Esophagus squamous epithelium (tissue), 5 donors: ENCODE measurements at regions not wholly inside any gene's neighbourhood (a gene's known extent, or its start where the extent isn't known, plus 50 kb on each side); places are given as distances from the start of the nearest gene placed in this dataset.

Source experiments
- DNase-seq: peaks from one replicate; lab custom pipeline; 2025; lab: John Stamatoyannopoulos, UW
- H3K27ac ChIP-seq, 4 donors: fragments of 200-600 bp; sonication (generic); one replicate each; pipeline ENCODE4 v1.5.1; 2016 to 2019; ENCODE audit warnings: mild to moderate bottlenecking in 1 of 4
- H3K27me3 ChIP-seq, 4 donors: fragments of 200-600 bp; sonication (generic); 1 replicate in 3 of 4; 2 replicates in 1 of 4; pipeline versions ENCODE4 v1.5.1 to v1.6.0; 2017 to 2021; ENCODE audit warnings: antibody characterized with exemption in 1 of 4
- H3K36me3 ChIP-seq, 3 donors: fragments of 200-600 bp; sonication (generic); one replicate each; pipeline ENCODE4 v1.5.1; 2016 to 2019
- H3K4me1 ChIP-seq, 3 donors: fragments of 200-600 bp; sonication (generic); one replicate each; pipeline ENCODE4 v1.5.1; 2017 to 2019
- H3K4me3 ChIP-seq, 4 donors: fragments of 200-600 bp; sonication (generic); 1 replicate in 3 of 4; 2 replicates in 1 of 4; pipeline ENCODE4 v1.5.1; 2016 to 2019; ENCODE audit warnings: mild to moderate bottlenecking in 2 of 4, moderate library complexity in 1 of 4
- H3K9me3 ChIP-seq, 3 donors: fragments of 200-600 bp; sonication (generic); one replicate each; pipeline ENCODE4 v1.5.1; 2016 to 2019
- POLR2A ChIP-seq, 4 donors: fragments of 450-650 bp; IDR thresholded peaks; one replicate each; pipeline ENCODE4 v1.6.1; 2017; ENCODE audit warnings: antibody characterized with exemption in 4 of 4, mild to moderate bottlenecking in 4 of 4, moderate library complexity in 3 of 4
- WGBS, 2 donors: methylation state at CpG; one replicate each; pipeline ENCODE4 v1.1.5; 2018; 5-methylcytosine and 5-hydroxymethylcytosine counted together
- intact Hi-C: fragments of 100-400 bp; cut with DNase I; formaldehyde crosslinking; loops from one replicate; pipeline ENCODE4 v1.15.0; 2022
- TF ChIP-seq, protein P1 (sequence below), 6 experiments: fragments of 450-650 bp in 4 of 6; fragments of 200-600 bp in 2 of 6; sonication (generic) in 2 of 6; IDR thresholded peaks; one replicate each; pipeline ENCODE4 v1.5.1; 2016 to 2019; ENCODE audit warnings: antibody characterized with exemption in 6 of 6, mild to moderate bottlenecking in 4 of 6, moderate library complexity in 4 of 6
- donor health status: DM: yes; HTN: yes; CAD: no.

DNA sequence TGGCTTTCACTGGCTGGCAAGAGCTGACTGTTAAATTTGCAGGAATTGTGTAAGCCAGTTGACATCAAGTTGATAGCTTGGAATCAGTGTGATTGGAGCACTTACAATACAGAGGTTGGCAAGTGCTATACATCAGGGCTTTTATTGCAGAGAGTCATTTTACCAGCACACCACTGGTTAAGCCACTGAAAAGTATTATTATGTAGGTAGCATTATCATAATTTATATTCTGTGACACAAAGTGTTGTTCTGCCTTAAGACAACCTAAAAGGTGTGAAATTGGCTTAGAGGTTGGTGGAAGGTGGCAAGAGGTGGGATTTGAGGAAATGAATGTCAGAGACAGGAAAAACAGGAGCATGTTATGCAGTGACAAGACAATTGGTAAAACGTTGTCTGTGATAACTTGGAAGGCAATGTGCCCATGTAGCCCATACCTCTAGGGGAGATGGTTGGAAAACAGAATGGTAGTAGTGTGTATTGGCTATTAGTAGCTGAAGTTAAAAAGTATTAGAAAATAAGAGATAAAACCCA lies 172.9 kb upstream of the PRICKLE1 start:
- H3K9me3 ChIP-seq = no peaks in the 10 kb centered on the region
- H3K27ac ChIP-seq = no peak overlapping the region
- no peaks in the 10 kb centered on the region for H3K36me3 ChIP-seq
- 10 to 25% methylated on average over 1 of the region's 1 CpG for WGBS, 2 donors
- no peak for TF ChIP-seq POLR2A (IDR thresholded peaks at IDR 0.05)
- TF ChIP-seq, protein P1, sequence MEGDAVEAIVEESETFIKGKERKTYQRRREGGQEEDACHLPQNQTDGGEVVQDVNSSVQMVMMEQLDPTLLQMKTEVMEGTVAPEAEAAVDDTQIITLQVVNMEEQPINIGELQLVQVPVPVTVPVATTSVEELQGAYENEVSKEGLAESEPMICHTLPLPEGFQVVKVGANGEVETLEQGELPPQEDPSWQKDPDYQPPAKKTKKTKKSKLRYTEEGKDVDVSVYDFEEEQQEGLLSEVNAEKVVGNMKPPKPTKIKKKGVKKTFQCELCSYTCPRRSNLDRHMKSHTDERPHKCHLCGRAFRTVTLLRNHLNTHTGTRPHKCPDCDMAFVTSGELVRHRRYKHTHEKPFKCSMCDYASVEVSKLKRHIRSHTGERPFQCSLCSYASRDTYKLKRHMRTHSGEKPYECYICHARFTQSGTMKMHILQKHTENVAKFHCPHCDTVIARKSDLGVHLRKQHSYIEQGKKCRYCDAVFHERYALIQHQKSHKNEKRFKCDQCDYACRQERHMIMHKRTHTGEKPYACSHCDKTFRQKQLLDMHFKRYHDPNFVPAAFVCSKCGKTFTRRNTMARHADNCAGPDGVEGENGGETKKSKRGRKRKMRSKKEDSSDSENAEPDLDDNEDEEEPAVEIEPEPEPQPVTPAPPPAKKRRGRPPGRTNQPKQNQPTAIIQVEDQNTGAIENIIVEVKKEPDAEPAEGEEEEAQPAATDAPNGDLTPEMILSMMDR (IDR thresholded peaks at IDR 0.05) = no peak
- no peak for DNase-seq
- intact Hi-C loops = no loop called here
- H3K4me3 ChIP-seq = no peak overlapping the region
- no peaks in the 10 kb centered on the region for H3K27me3 ChIP-seq
- peaks cover 3 to 33% (median 8%) of the 10 kb centered on the region in 3 donors for H3K4me1 ChIP-seq

DNA sequence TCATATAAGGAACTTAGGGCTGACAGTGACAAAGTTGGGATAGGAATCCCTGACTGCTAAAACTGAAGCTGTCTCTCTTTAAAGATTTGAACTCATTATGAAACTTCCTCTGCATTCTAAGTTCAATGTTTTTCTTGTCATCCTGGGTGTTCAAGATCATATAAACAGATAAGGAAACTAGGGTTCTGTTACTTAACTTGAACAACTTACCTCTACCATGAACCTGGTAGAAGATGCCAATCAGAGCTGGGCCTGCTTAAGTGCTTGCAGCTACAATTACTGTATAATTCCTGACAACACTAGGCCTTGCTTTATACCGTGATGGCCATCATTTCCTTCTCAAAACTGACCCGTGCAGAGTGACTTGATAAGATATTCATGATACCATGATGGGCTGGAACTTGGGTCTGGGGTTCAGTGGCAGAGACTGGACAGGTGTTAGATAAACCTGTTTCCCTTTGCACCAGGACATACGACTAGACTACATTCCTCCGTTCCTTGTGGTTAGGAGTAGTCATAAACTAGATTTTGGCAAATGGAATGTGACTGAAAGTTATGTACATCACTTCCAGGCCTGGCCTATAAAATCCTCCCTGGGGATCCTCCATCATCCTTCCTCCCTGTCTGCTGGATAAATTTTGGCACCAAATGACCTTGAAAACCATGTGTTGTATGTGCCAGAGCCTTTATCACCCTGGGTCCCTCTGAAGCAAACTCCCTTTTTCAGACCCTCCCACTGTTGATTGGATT lies 172.2 kb upstream of the PRICKLE1 start:
- 70 to 82% methylated on average over 3 to 4 of the region's 4 CpGs for WGBS, 2 donors
- Histone ChIP-seq H3K4me1 (peaks cover 3 to 39% (median 8%) of the 10 kb centered on the region in 3 donors), H3K27ac (no peak overlapping the region), H3K36me3 (no peaks in the 10 kb centered on the region), H3K4me3 (no peak overlapping the region), H3K9me3 (no peaks in the 10 kb centered on the region), H3K27me3 (no peaks in the 10 kb centered on the region)
- TF ChIP-seq, protein P1 (IDR thresholded peaks at IDR 0.05) = no peak
- TF ChIP-seq POLR2A (IDR thresholded peaks at IDR 0.05) = no peak
- intact Hi-C loops = no loop called here
- no peak for DNase-seq

DNA sequence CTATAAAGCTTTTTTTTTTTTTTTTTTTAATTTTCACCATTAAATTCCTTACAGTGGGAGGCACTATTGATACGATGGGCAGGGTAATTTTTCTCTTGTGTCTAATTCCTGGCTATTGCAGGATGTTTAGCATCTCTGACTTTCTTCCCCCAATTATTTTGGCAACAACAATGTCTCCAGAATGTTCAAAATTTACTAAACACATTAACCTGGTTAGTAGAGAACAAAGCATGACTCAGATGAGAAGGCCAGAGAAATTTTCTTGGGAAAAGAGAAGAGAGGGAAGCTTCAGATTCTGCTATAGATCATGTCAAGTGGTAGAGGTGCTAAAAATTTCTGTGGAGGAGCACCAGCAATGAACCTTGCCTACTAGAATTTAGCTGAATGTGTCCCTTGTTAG lies 171.5 kb upstream of the PRICKLE1 start:
- intact Hi-C loops = no loop called here
- H3K36me3 ChIP-seq = no peaks in the 10 kb centered on the region
- no peak for DNase-seq
- H3K9me3 ChIP-seq = no peaks in the 10 kb centered on the region
- TF ChIP-seq POLR2A (IDR thresholded peaks at IDR 0.05) = no peak
- TF ChIP-seq, protein P1 (IDR thresholded peaks at IDR 0.05) = no peak
- no peak overlapping the region for H3K4me3 ChIP-seq
- WGBS, 2 donors = 67 to 71% methylated on average over 1 of the region's 1 CpG
- peaks cover 3 to 45% (median 8%) of the 10 kb centered on the region in 3 donors for H3K4me1 ChIP-seq
- no peak overlapping the region for H3K27ac ChIP-seq
- no peaks in the 10 kb centered on the region for H3K27me3 ChIP-seq

DNA sequence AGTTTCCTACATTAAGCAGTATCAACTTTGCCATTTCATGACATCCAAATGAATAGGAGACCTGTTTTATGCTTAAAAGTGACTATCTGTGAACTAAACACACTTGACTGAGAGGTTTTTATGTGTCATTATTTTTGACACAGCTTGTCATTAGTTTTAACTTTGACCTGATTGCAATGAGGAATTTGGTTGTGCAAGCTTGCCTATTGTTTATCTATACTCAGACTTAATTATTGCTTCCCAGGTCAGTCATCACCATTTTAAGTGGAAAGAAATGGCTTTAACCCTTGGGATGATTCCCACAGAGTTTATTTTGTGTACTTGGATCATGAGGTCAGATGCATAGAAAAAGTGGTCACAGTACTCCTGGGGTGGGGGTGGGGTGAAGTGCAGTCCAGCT lies 171.0 kb upstream of the PRICKLE1 start:
- no peaks in the 10 kb centered on the region for H3K27me3 ChIP-seq
- no peak overlapping the region for H3K27ac ChIP-seq
- H3K4me1 ChIP-seq = peaks cover 3 to 45% (median 8%) of the 10 kb centered on the region in 3 donors
- no peaks in the 10 kb centered on the region for H3K36me3 ChIP-seq
- intact Hi-C loops = no loop called here
- DNase-seq = no peak
- no peak overlapping the region for H3K4me3 ChIP-seq
- TF ChIP-seq POLR2A (IDR thresholded peaks at IDR 0.05) = no peak
- TF ChIP-seq, protein P1 (IDR thresholded peaks at IDR 0.05) = no peak
- no peaks in the 10 kb centered on the region for H3K9me3 ChIP-seq

DNA sequence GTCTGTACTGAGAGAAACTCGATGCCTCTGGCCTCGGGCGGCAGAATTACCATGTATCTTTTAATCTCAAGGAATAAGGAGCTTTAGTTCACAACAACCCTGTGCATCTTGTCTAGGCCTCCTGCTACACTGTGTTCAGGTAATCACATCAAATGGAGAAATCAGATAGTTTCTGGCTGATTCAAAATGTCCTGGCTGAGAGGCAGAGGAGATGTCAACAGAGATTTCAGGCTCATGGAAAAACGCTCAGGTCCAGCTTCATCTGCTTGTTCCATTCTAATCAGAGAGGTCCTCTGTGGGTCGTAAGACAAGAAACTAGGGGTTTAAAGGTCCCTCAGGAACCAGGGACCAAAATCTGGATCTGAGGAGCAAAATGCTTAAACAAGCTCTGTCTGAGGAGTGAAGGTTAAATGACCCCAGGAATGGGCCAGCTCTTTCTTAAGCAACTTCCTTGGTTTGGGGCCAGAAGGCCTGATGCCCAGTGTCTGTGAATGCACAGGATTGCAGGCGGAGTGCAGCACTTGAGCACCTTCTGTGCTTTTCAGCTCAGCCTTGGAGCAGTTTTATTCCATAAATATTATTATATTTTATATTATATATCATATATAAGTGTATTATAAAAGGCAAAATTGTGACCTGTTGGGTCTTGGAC lies 170.2 kb upstream of the PRICKLE1 start:
- 71 to 89% methylated on average over 5 to 6 of the region's 6 CpGs for WGBS, 2 donors
- TF ChIP-seq POLR2A (IDR thresholded peaks at IDR 0.05) = no peak
- TF ChIP-seq, protein P1 (IDR thresholded peaks at IDR 0.05) = no peak

More for the DNA sequence above, 170.2 kb upstream of the PRICKLE1 start:
- Histone ChIP-seq H3K36me3 (no peaks in the 10 kb centered on the region), H3K27me3 (no peaks in the 10 kb centered on the region), H3K27ac (no peak overlapping the region), H3K4me3 (no peak overlapping the region), H3K4me1 (peaks cover 3 to 45% (median 8%) of the 10 kb centered on the region in 3 donors), H3K9me3 (no peaks in the 10 kb centered on the region)
- no peak for DNase-seq
- intact Hi-C loops = no loop called here
